HT-29 (cell line): ENCODE measurements at regions not wholly inside any gene's neighbourhood (a gene's known extent, or its start where the extent isn't known, plus 50 kb on each side); places are given as distances from the start of the nearest gene placed in this dataset.

ENCODE experiments used
- DNase-seq: peaks from one replicate; pipeline ENCODE4 v3.0.0-alpha.2; 2015; ENCODE audit warnings: low spot score

DNA sequence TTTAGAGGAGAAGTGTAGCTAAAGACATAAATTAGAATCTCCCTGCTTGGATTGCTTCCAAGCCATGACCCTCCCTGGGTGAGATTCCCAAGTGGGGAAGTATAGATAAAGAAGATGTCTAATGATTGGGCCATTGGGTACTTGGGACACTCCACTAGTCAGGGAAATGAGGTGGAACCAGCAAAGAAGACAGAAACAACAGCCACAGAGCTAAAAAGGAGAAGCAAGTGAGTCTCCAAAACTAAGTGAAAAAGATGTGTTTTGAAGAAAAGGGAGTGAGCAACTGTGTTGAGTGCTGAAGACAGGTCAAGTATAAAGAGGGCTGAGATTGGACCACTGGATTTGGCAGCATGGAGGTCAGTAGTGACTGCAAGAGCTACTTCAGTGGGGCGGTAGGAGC is 61.2 kb upstream of the FOXN2 start:
- no peak for DNase-seq

DNA sequence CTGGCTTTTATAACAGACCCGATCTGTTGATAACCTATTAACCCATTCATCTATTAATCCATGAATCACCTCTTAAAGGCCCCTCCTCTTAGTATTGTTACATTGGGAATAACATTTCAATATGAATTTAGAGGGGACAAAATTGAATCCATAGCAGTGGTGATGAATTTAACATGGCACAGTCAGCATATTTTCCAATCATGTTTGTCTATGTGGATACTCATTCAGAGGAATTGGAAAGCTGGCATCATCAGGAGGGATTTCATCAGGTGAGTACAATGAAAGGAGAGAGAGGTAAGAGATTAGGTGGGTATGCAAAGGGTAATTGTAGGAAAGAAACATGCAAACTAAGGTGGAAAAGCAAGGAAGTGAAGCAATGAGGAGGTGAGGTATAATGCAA is 59.6 kb upstream of the FOXN2 start:
- no peak for DNase-seq

DNA sequence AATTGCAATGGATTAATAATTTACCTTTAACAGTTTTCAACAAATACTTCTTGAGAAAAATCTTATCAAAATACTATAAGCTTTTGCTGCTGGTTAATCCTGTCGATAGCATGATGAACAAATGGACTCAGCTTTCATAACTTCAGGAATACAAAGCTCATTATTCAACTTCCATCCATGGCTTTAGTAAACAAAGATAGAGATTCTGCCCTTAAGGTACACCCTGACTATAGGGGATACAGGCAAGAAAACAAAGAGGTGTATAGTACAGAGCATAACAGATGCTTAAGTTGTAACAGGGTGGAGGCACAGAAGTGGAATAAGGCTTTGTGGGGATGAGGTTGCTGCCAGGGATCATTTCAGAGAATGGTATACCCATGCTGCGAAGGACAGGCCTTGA is 57.0 kb upstream of the FOXN2 start:
- DNase-seq: no peak

DNA sequence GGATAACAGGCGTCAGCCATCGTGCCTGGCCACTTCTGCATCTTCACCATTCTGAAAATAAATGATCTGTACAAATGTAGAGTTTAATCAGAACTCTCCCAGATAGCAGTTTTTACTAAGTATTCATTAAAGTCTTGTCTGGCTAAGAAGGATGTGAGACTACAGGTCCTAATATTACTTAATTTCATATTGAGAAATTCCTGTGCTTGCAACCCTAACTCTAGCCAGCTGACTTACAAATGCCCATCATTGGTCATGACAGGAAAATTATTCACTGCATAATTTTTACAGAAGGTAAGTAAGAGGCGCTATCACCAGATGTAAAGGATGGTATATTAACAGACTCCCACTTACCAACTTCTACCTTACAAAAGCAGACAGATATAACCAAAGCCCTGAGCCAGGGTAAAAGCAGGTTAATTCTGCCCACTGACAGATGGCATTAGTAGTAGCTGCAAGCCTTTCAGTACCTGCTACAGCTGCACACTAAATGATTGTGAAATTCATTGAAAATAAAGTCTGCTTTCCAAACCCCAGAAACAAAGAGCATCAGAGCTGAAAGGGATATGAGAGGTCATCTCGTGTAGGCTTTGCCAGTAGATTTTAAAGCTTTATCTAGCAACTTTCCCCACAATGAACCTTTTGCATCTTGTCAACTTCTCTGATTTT is 55.9 kb upstream of the FOXN2 start:
- no peak for DNase-seq

DNA sequence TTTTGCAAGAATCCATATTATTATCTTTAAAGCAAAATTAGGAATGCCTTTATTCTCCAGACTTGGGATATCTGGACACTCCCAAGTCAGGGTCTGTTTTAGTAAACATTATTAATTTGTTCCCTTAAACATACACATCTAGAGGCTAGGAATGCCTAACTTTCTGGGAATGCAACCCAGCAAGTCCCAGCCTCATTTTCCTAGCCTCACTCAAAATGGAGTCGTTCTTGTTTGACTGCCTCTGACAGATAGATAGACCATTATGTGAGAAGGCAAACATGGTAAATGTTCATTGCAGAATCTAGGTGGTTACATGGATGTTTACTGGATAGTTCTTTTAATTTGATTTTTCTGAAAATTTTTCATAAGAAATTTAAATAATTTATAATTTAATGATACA is 54.7 kb upstream of the FOXN2 start:
- DNase-seq: no peak

DNA sequence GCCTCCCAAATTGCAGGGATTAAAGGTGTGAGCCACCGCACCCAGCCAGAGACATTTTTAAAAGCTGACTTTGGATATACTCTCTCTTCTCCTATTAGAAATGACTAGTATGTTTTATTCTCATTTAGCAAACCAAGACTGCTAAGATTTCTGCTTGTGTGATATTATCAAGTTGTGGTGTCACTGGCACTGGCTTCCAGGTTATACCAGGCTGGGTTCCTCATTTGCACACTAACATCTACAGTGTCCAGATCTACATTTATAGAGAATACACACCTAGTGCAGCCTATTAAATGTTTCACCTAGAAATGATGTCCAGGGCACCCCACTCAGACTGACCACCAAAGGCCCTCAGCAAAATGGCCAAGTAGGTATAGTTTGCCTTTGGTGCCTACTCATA is 49.9 kb upstream of the FOXN2 start:
- DNase-seq: no peak
